Adrenal gland (tissue), 5 donors: ENCODE measurements at regions not wholly inside any gene's neighbourhood (a gene's known extent, or its start where the extent isn't known, plus 50 kb on each side); places are given as distances from the start of the nearest gene placed in this dataset.

ENCODE experiments used
- POLR2A ChIP-seq, 2 donors: fragments of 450-650 bp; IDR thresholded peaks; one replicate each; pipeline ENCODE4 v1.6.1; 2017; ENCODE audit warnings: antibody characterized with exemption in 2 of 2, mild to moderate bottlenecking in 2 of 2, moderate library complexity in 1 of 2
- TF ChIP-seq, protein P1 (sequence below), 6 experiments: fragments of 450-650 bp in 4 of 6; fragments of 200-600 bp in 2 of 6; sonication (generic) in 1 of 6; IDR thresholded peaks; 1 replicate in 5 of 6; 2 replicates in 1 of 6; pipeline versions ENCODE4 v1.5.1 to v1.8.0; 2016 to 2021; ENCODE audit warnings: antibody characterized with exemption in 6 of 6, mild to moderate bottlenecking in 2 of 6, moderate library complexity in 1 of 6
- donor health status: DM: no; HTN: no; CAD: no.

- TF ChIP-seq, protein P1, sequence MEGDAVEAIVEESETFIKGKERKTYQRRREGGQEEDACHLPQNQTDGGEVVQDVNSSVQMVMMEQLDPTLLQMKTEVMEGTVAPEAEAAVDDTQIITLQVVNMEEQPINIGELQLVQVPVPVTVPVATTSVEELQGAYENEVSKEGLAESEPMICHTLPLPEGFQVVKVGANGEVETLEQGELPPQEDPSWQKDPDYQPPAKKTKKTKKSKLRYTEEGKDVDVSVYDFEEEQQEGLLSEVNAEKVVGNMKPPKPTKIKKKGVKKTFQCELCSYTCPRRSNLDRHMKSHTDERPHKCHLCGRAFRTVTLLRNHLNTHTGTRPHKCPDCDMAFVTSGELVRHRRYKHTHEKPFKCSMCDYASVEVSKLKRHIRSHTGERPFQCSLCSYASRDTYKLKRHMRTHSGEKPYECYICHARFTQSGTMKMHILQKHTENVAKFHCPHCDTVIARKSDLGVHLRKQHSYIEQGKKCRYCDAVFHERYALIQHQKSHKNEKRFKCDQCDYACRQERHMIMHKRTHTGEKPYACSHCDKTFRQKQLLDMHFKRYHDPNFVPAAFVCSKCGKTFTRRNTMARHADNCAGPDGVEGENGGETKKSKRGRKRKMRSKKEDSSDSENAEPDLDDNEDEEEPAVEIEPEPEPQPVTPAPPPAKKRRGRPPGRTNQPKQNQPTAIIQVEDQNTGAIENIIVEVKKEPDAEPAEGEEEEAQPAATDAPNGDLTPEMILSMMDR (IDR thresholded peaks at IDR 0.05), result no peak
- TF ChIP-seq POLR2A (IDR thresholded peaks at IDR 0.05), result no peak
Measured at GRCh38 chr3:107921038-107921437, 169.8 kb downstream of the CD47 start.
